ENCODE measurements at regions not wholly inside any gene's neighbourhood (a gene's known extent, or its start where the extent isn't known, plus 50 kb on each side); places are given as distances from the start of the nearest gene placed in this dataset.

GRCh38 chr13:68023838-68024581 is 793.9 kb upstream of the PCDH9 start:
- H3K27me3 Mint-ChIP-seq = no peaks in the 10 kb centered on the region

GRCh38 chr13:68019901-68020300 is 789.8 kb upstream of the PCDH9 start:
- peaks cover 7% of the 10 kb centered on the region for H3K4me1 Mint-ChIP-seq (ENCODE audit: unreplicated experiment)
- no peak overlapping the region for H3K4me3 Mint-ChIP-seq
- H3K27me3 Mint-ChIP-seq = no peaks in the 10 kb centered on the region
- H3K36me3 Mint-ChIP-seq = no peaks in the 10 kb centered on the region
- no peak for TF ChIP-seq CTCF (conservative IDR thresholded peaks at IDR 0.05)
- no peak overlapping the region for H3K27ac Mint-ChIP-seq
- no peak for DNase-seq (ENCODE audit: extremely low spot score, unreplicated experiment)
- H3K9me3 Mint-ChIP-seq = peaks cover 26% of the 10 kb centered on the region

More at GRCh38 chr13:68023838-68024581, 793.9 kb upstream of the PCDH9 start:
- Mint-ChIP-seq H3K36me3 (no peaks in the 10 kb centered on the region), H3K4me1 (ENCODE audit: unreplicated experiment) (peaks cover 7% of the 10 kb centered on the region), H3K27ac (no peak overlapping the region), H3K4me3 (no peak overlapping the region), H3K9me3 (peaks cover 26% of the 10 kb centered on the region)
- TF ChIP-seq CTCF (conservative IDR thresholded peaks at IDR 0.05) = no peak
- no peak for DNase-seq (ENCODE audit: extremely low spot score, unreplicated experiment)

GRCh38 chr13:68009546-68009945 is 779.4 kb upstream of the PCDH9 start:
- no peak overlapping the region for H3K27ac Mint-ChIP-seq
- no peak overlapping the region for H3K4me3 Mint-ChIP-seq
- no peaks in the 10 kb centered on the region for H3K27me3 Mint-ChIP-seq
- H3K9me3 Mint-ChIP-seq = peaks cover 4% of the 10 kb centered on the region
- DNase-seq (ENCODE audit: extremely low spot score, unreplicated experiment) = no peak
- no peaks in the 10 kb centered on the region for H3K36me3 Mint-ChIP-seq
- H3K4me1 Mint-ChIP-seq (ENCODE audit: unreplicated experiment) = no peaks in the 10 kb centered on the region
- TF ChIP-seq CTCF (conservative IDR thresholded peaks at IDR 0.05) = no peak

GRCh38 chr13:68007576-68007975 is 777.4 kb upstream of the PCDH9 start:
- no peak overlapping the region for H3K27ac Mint-ChIP-seq
- H3K9me3 Mint-ChIP-seq = no peaks in the 10 kb centered on the region
- H3K36me3 Mint-ChIP-seq = no peaks in the 10 kb centered on the region
- DNase-seq (ENCODE audit: extremely low spot score, unreplicated experiment) = no peak
- H3K4me1 Mint-ChIP-seq (ENCODE audit: unreplicated experiment) = no peaks in the 10 kb centered on the region
- no peak overlapping the region for H3K4me3 Mint-ChIP-seq
- no peak for TF ChIP-seq CTCF (conservative IDR thresholded peaks at IDR 0.05)
- H3K27me3 Mint-ChIP-seq = no peaks in the 10 kb centered on the region

- Mint-ChIP-seq H3K27ac (no peak overlapping the region), H3K4me1 (ENCODE audit: unreplicated experiment) (no peaks in the 10 kb centered on the region), H3K4me3 (no peak overlapping the region), H3K27me3 (no peaks in the 10 kb centered on the region), H3K9me3 (no peaks in the 10 kb centered on the region), H3K36me3 (no peaks in the 10 kb centered on the region)
- no peak for TF ChIP-seq CTCF (conservative IDR thresholded peaks at IDR 0.05)
- DNase-seq (ENCODE audit: extremely low spot score, unreplicated experiment) = no peak
Measured at GRCh38 chr13:67996101-67996500, 766.0 kb upstream of the PCDH9 start.
